ENCODE measurements at regions not wholly inside any gene's neighbourhood (a gene's known extent, or its start where the extent isn't known, plus 50 kb on each side); places are given as distances from the start of the nearest gene placed in this dataset.
"Not testable (repeated sequence)": the region's sequence is repeated elsewhere in the genome, so short reads cannot be mapped to it uniquely, and the experiment has no call there.

DNA sequence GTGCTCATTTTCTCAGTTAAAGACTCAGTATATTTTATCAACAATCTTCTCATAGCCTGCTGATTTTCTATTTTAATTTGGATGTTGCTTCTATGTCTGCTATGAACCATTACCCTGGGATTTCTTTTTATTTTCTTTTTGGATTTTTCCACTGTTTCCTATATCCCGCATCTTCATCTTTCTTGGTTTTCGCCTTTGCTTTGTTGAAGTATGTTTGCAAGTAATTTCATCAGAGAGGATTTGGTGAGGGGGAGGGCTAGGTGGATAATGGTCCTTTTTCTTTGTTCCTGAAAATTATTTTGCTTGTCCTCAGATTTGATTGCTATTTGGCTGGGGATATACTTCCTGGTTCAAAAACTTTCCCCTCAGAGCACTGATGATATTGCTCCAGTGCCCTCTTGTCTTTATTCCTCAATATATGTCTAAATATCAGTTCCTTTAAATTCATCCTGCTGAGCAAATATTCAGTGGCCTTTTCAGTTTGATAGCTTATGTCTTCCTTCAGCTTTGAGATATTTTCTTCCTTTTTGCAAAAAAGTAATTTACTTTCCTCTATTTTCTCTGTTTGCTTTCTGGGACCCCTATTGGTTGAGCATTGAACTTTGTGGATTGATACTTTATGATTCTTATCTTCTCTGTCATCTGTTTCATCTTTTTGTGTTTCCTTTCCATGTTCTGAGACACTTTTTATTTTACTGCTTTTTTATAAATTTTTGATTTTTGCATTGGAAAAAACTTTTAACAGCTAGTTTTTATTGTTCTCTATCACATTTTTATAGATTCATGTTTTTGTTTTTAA lies 227.6 kb upstream of the ELL2 start:
- ATAC-seq (ENCODE audit: low read depth) = no peak
- peaks cover 10% of the 10 kb centered on the region for H3K9me3 Mint-ChIP-seq
- no peak overlapping the region for H3K27ac Mint-ChIP-seq
- H3K4me1 Mint-ChIP-seq = no peaks in the 10 kb centered on the region
- no peaks in the 10 kb centered on the region for H3K36me3 Mint-ChIP-seq
- no peak overlapping the region for H3K4me3 Mint-ChIP-seq
- DNase-seq (ENCODE audit: low spot score in 2 of 2) = no peak
- peaks cover 2% of the 10 kb centered on the region for H3K27me3 Mint-ChIP-seq

DNA sequence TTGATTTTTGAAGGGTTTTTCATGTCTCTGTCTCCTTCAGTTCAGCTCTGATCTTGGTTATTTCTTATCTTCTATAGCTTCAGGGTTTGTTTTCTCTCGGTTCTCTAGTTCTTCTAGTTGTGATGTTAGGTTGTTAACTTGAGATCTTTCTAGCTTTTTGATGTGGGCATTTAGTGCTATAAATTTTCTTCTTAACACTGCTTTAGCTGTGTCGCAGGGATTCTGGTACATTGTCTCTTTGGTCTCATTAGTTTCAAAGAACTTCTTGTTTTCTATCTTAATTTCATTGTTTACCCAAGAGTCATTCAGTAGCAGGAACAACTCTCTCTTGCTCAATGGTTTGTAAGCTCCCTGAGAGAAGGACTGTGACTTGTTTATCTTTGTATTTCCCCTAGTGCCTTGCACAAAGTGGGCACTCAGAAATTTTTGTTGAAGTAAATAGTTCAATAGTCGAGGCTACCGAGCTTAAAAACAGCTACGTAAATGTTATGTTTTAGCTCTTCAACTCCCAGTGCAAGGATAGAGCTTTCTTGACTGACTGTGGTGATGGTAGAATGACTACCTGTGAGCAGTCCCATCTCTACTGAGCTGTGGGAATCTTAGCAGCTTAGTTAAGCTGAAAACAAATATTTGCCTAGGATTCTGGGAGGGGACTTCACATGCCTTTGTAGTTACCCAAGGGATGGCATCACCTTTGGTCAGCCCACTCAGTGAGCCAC lies 225.8 kb upstream of the ELL2 start:
- Mint-ChIP-seq H3K4me1 (no peaks in the 10 kb centered on the region), H3K27me3 (peaks cover 2% of the 10 kb centered on the region), H3K27ac (no peak overlapping the region), H3K4me3 (no peak overlapping the region), H3K9me3 (peaks cover 10% of the 10 kb centered on the region), H3K36me3 (no peaks in the 10 kb centered on the region)
- no peak for ATAC-seq (ENCODE audit: low read depth)
- DNase-seq (ENCODE audit: low spot score in 2 of 2) = no peak

DNA sequence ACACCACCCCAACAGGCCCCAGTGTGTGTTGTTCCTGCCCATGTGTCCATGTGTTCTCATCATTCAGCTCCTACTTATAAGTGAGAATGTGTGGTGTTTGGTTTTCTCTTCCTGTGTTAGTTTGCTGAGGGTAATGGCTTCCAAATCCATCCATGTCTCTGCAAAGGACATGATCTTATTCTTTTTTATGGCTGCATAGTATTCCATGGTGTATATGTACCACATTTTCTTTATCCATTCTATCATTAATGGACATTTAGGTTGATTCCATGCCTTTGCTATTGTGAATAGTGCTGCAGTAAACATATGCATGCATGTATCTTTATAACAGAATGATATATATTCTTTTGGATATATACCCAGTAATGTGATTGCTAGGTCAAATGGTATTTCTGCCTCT lies 222.9 kb upstream of the ELL2 start:
- H3K27me3 Mint-ChIP-seq, H3K4me3 Mint-ChIP-seq, H3K4me1 Mint-ChIP-seq: not testable (repeated sequence)

DNA sequence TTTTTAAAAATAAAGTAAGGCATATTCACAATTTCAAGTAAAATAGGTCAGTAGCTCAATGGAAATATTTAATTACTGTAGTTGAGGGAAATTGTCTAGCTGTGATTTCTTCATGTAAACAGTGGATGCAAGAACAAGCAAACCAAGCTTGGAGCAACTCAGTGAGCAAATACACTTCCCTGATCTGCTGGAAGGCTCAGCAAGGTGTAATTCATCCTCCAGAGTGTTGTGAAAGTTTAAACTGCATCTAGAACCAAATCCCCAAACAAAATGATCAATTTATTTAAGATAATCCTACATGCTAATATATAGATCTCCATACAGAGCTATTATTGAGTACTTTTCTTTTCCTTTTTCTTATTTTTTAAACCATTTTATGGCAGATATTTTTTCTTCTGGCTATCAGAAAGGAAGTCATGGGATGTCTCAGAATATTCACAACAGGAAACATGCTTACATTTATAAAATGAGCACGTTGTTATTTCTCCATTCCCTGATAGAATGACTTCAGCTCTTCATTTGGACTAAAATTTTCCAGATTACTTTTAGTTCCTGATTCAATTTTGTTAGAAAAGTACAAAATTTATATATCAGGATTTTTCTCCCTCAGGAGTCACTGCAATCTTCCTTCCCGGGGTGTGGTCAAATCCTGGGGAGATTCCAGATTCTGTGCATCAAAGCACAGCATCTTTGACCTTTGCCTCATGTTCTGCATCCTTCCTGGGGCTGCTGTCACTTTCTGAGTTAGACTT lies 219.2 kb upstream of the ELL2 start:
- ATAC-seq (ENCODE audit: low read depth) (no peak), DNase-seq (ENCODE audit: low spot score in 2 of 2) (no peak)
- no peak overlapping the region for H3K27ac Mint-ChIP-seq
- peaks cover 8% of the 10 kb centered on the region for H3K9me3 Mint-ChIP-seq
- H3K36me3 Mint-ChIP-seq = no peaks in the 10 kb centered on the region
- peaks cover 5% of the 10 kb centered on the region for H3K4me1 Mint-ChIP-seq
- H3K4me3 Mint-ChIP-seq = no peak overlapping the region
- H3K27me3 Mint-ChIP-seq = peaks cover 3% of the 10 kb centered on the region

More for the DNA sequence above, 222.9 kb upstream of the ELL2 start:
- H3K27ac Mint-ChIP-seq; H3K9me3 Mint-ChIP-seq; H3K36me3 Mint-ChIP-seq; DNase-seq (ENCODE audit: low spot score in 2 of 2); ATAC-seq (ENCODE audit: low read depth): not testable (repeated sequence)

DNA sequence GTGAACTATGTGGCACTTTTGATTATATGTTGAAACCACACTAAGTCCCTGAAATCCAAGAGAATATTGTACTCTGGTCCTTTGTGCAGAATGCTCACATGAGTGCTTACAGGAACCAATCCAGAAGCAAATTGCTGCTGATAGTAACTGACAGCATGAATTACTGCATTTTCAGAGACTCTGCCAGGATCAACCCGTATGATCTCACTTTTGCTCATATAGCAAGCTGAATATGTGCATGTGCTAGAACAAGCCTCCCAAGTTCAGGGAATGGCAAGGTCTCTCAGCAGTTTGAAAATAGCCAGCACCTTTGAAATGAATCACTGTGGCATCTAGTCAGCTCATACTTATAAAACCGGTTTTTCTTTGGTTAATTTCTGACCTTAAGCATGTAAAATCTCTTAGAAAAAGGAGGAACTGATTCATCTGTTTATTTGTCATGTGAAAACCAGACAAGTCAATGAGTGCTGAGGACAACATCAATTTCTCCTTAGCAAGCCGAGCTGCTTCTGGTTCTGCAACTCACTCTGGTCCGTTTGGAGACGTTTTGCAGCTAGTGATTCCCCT lies 215.7 kb upstream of the ELL2 start:
- Mint-ChIP-seq H3K27ac (no peak overlapping the region), H3K36me3 (no peaks in the 10 kb centered on the region), H3K4me3 (no peak overlapping the region), H3K27me3 (peaks cover 3% of the 10 kb centered on the region), H3K4me1 (peaks cover 5% of the 10 kb centered on the region), H3K9me3 (no peaks in the 10 kb centered on the region)
- DNase-seq (ENCODE audit: low spot score in 2 of 2) = no peak
- ATAC-seq (ENCODE audit: low read depth) = no peak

DNA sequence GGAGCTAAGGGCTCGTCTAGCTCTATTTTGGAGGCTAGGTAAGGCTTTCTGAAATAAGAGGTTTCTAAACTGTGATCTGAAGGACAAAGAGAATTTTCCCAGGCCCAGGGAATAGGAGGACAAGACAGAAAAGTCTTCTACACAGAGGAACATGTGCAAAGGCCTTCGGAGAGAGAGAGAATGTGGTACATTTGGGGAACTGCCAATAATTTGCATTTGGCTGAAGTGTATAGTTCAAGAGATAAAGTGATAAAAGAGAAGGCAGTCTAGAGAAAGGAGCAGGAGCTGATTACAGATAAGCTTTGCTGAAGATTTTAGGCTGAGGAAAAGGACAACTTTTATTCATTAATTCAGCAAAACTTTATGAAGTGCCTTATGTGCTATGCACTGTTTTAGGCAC lies 214.4 kb upstream of the ELL2 start:
- Mint-ChIP-seq H3K4me1 (peaks cover 5% of the 10 kb centered on the region), H3K4me3 (no peak overlapping the region), H3K27me3 (peaks cover 3% of the 10 kb centered on the region), H3K36me3 (no peaks in the 10 kb centered on the region), H3K9me3 (no peaks in the 10 kb centered on the region), H3K27ac (no peak overlapping the region)
- no peak for DNase-seq (ENCODE audit: low spot score in 2 of 2)
- ATAC-seq (ENCODE audit: low read depth) = no peak

DNA sequence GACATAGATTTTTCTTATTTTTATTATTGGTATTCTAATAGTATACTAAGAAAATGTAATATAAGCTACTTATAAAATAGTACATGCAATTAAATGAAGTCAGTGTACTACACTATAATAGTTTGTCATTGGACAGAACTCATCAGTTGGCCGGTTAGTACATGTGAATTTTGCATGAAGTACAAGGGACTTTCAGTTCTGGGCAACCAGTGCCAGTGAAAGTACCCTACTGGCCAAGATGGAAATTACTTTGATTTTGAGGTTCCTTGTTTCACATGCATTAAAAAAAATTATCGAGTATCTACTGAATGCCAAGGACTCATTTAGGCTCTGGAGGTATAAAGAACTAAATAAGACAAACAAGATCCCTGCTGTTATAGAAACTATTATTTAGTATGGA lies 213.4 kb upstream of the ELL2 start:
- Mint-ChIP-seq H3K27me3 (peaks cover 3% of the 10 kb centered on the region), H3K4me3 (no peak overlapping the region), H3K9me3 (no peaks in the 10 kb centered on the region), H3K27ac (no peak overlapping the region), H3K4me1 (peaks cover 5% of the 10 kb centered on the region), H3K36me3 (no peaks in the 10 kb centered on the region)
- ATAC-seq (ENCODE audit: low read depth) (peak; percentile 63), DNase-seq (ENCODE audit: low spot score in 2 of 2) (no peak)

DNA sequence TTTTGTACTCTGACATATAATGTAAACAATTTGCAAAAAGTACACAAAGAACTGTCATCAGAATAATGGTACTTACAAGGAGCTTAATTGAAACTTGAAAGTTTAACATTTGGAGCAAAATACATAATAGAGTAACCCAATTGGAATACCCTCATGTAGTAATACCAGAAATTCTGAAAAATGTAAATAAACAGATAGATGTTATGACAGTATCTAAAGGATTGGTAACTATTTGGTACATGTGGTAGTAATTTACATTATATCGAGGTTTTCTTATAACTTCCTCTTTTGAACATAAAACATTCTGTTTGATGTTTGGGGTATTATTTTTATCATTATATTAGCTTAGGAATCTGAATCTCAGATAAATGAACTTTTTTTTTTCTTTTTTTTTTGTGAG lies 211.7 kb upstream of the ELL2 start:
- no peak for DNase-seq (ENCODE audit: low spot score in 2 of 2)
- Mint-ChIP-seq H3K27ac (no peak overlapping the region), H3K9me3 (no peaks in the 10 kb centered on the region), H3K4me3 (no peak overlapping the region), H3K27me3 (no peaks in the 10 kb centered on the region), H3K4me1 (peaks cover 5% of the 10 kb centered on the region), H3K36me3 (no peaks in the 10 kb centered on the region)
- no peak for ATAC-seq (ENCODE audit: low read depth)

DNA sequence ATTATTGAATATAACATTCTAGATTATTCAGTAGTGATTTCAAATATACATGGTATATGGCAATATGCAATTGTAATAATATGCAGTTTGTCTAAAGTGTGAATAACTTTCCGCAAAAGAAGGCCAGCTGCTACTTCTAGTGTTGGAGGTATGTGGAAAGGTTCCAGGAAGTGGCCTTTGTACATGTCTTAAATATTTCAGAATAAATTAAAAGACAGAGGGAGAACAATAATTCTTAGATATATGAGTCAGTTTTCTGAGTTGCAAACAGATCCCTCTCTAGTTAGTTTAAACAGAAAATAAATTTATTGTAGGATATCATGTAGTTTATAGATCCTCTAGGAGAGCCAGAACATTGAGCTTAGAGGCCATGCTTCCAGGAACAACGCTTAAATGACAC lies 210.8 kb upstream of the ELL2 start:
- peaks cover 5% of the 10 kb centered on the region for H3K4me1 Mint-ChIP-seq
- no peak overlapping the region for H3K4me3 Mint-ChIP-seq
- ATAC-seq (ENCODE audit: low read depth) = no peak
- no peaks in the 10 kb centered on the region for H3K27me3 Mint-ChIP-seq
- no peak for DNase-seq (ENCODE audit: low spot score in 2 of 2)
- H3K36me3 Mint-ChIP-seq = no peaks in the 10 kb centered on the region
- no peak overlapping the region for H3K27ac Mint-ChIP-seq
- H3K9me3 Mint-ChIP-seq = no peaks in the 10 kb centered on the region

DNA sequence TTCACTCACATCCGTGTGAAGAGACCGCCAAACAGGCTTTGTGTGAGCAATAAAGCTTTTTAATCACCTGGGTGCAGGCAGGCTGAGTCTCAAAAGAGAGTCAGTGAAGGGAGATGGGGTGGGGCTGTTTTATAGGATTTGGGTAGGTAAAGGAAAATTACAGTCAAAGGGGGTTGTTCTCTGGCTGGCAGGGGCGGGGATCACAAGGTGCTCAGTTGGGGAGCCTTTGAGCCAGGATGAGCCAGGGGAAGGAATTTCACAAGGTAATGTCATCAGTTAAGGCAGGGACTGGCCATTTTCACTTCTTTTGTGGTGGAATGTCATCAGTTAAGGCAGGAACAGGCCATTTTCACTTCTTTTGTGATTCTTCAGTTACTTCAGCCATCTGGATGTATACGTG lies 210.3 kb upstream of the ELL2 start:
- not testable (repeated sequence) for H3K4me1 Mint-ChIP-seq; H3K36me3 Mint-ChIP-seq; H3K27ac Mint-ChIP-seq; DNase-seq (ENCODE audit: low spot score in 2 of 2); H3K27me3 Mint-ChIP-seq; ATAC-seq (ENCODE audit: low read depth); H3K4me3 Mint-ChIP-seq; H3K9me3 Mint-ChIP-seq

DNA sequence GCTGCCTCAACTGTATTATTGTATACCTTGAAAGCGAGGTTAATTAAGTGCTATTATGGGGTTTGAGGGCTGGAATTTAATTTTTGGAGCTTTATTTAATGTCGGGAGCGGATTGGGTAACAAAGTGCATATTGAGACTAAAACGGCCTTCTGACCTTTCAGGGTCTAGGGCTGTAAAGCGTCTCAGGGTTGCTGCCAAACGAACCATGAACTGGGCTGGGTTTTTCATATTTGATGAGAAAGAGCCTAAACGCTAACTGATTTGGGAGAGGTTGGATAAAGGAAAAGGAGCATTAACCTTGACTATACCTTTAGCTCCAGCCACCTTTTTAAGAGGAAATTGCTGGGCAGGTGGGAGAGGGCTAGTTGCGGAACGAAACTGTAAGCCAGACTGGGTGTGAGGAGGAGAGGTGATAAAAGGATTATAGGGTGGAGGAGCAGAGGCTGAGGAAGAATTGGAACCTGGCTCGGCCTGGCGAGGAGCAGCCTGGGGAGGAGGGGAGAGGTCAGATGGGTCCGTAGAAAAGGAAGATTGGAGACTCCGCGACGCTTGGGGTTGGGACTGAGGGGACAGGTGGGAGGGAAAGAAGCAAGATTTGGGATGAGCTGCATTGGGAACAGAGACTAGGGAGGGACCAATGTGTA lies 209.0 kb upstream of the ELL2 start:
- not testable (repeated sequence) for H3K27me3 Mint-ChIP-seq; H3K27ac Mint-ChIP-seq; H3K4me1 Mint-ChIP-seq; H3K9me3 Mint-ChIP-seq; ATAC-seq (ENCODE audit: low read depth); H3K4me3 Mint-ChIP-seq; H3K36me3 Mint-ChIP-seq; DNase-seq (ENCODE audit: low spot score in 2 of 2)

DNA sequence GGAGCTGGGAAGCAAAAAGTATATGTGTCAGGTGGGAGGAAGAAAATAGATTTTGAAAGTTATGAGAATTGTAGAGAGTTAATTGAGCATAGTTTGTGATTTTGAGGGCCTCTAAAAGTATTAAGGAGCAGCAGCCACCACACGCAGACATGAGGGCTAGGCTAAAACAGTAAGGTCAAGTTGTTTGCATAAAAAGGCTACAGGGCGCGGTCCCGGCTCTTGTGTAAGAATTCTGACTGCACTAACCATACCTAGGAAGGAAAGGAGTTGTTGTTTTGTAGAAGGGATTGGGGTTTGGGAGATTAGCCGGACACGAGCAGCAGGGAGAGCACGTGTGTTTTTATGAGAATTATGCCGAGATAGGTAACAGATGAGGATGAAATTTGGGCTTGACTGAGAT lies 207.2 kb upstream of the ELL2 start:
- H3K9me3 Mint-ChIP-seq; DNase-seq (ENCODE audit: low spot score in 2 of 2); H3K36me3 Mint-ChIP-seq; H3K27ac Mint-ChIP-seq; H3K4me3 Mint-ChIP-seq; H3K4me1 Mint-ChIP-seq; ATAC-seq (ENCODE audit: low read depth); H3K27me3 Mint-ChIP-seq: not testable (repeated sequence)

DNA sequence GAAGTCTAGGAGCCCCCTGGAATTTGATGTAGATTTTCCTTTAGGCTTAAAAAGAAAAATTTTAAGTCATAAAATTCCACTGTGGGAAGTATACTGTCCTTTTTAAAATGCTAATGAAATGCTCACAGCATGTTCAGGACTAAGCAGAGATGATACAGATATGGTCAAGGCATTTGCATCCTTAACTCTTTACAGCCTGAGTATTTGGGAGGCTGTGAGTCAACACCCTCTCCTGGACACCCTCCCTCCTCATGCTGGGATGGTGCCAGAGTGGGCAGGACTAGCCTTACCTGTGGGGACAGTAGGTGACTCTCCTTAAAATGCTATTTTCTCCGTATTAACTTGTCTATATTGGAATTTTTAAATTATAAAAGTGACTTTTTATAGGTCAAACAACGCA lies 197.4 kb upstream of the ELL2 start:
- H3K27ac Mint-ChIP-seq = no peak overlapping the region
- H3K27me3 Mint-ChIP-seq = peaks cover 2% of the 10 kb centered on the region
- no peak for ATAC-seq (ENCODE audit: low read depth)
- H3K9me3 Mint-ChIP-seq = no peaks in the 10 kb centered on the region
- H3K4me3 Mint-ChIP-seq = no peak overlapping the region
- no peak for DNase-seq (ENCODE audit: low spot score in 2 of 2)
- no peaks in the 10 kb centered on the region for H3K36me3 Mint-ChIP-seq
- no peaks in the 10 kb centered on the region for H3K4me1 Mint-ChIP-seq

DNA sequence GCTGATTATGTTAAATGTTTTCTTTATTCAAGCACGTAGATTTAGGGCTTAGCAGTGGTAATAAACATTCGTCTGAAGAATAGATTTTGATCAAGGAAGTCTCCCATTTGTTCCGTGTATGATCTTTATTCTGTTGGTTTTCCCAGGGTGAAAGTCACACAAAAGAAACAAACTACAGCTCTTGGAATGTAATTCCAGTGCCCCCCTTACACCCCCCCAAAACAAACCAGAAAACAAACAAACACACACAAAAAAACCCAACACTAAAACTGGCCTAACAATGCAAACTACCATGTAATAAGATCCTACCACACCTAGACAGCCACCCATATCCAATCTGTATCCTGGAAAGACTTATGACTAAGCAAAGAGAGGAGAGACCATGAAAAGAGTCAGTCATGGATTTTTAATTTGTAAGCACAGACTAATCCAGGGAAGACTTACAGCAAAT lies 196.2 kb upstream of the ELL2 start:
- H3K27me3 Mint-ChIP-seq = peaks cover 2% of the 10 kb centered on the region
- no peak overlapping the region for H3K4me3 Mint-ChIP-seq
- no peaks in the 10 kb centered on the region for H3K4me1 Mint-ChIP-seq
- no peak for DNase-seq (ENCODE audit: low spot score in 2 of 2)
- ATAC-seq (ENCODE audit: low read depth) = no peak
- no peak overlapping the region for H3K27ac Mint-ChIP-seq
- no peaks in the 10 kb centered on the region for H3K9me3 Mint-ChIP-seq
- no peaks in the 10 kb centered on the region for H3K36me3 Mint-ChIP-seq

All from memory B cell (primary cell).